Panc1 (cell line): ENCODE measurements at regions not wholly inside any gene's neighbourhood (a gene's known extent, or its start where the extent isn't known, plus 50 kb on each side); places are given as distances from the start of the nearest gene placed in this dataset.

Experiments used
- ATAC-seq: fragments of 200-7000 bp; cut with Tn5 transposase; 2 replicates; pipeline ENCODE4 v1.9.1; 2020; ENCODE audit warnings: mild to moderate bottlenecking, moderate library complexity
- BruUV-seq: library from RNA; stranded (reverse); fragments of 400-500 nt; replicated peaks from 2 replicates; lab custom pipeline; 2021; lab: Mats Ljungman, UMichigan
- CTCF ChIA-PET: fragments of 300-600 bp; sonication (Branson Sonifier 250); formaldehyde crosslinking; loops from one replicate; lab custom pipeline; 2022; ENCODE audit warnings: antibody characterized with exemption; lab: Charles Lee
- POLR2A ChIA-PET: fragments of 300-600 bp; sonication (Branson Sonifier 250); formaldehyde crosslinking; loops from one replicate; lab custom pipeline; 2022; ENCODE audit warnings: antibody characterized with exemption; lab: Charles Lee
- DNase-seq: peaks from one replicate; pipeline ENCODE4 v3.0.0-alpha.2; 2010; ENCODE audit warnings: low read depth, low spot score
- H3K27ac ChIP-seq: 2 replicates; pipeline ENCODE4 v1.5.1; 2011; ENCODE audit warnings: mild to moderate bottlenecking, low read length, inconsistent platforms
- H3K27me3 ChIP-seq: fragments of 200-500 bp; sonication (Bioruptor generic); 2 replicates; pipeline ENCODE4 v1.6.0; 2014; ENCODE audit warnings: low read length, inconsistent platforms; ENCODE audit not compliant: control insufficient read depth, insufficient read depth
- H3K36me3 ChIP-seq: fragments of 200-500 bp; sonication (Bioruptor generic); 2 replicates; pipeline ENCODE4 v1.5.1; 2014; ENCODE audit warnings: inconsistent platforms, mild to moderate bottlenecking, low read length, moderate library complexity; ENCODE audit not compliant: control insufficient read depth, insufficient read depth
- H3K4me1 ChIP-seq: 2 replicates; pipeline ENCODE4 v1.5.1; 2011; ENCODE audit warnings: inconsistent platforms, mild to moderate bottlenecking, low read length, moderate library complexity; ENCODE audit not compliant: control insufficient read depth, insufficient read depth
- H3K4me3 ChIP-seq, 2 experiments: 2 replicates each; pipeline ENCODE4 v1.5.1; 2011 to 2012; ENCODE audit warnings: low read depth in 2 of 2, low read length in 2 of 2, mild to moderate bottlenecking in 2 of 2, inconsistent platforms in 1 of 2, moderate library complexity in 1 of 2
- H3K9me3 ChIP-seq: fragments of 200-500 bp; sonication (Bioruptor generic); 2 replicates; pipeline ENCODE4 v1.5.1; 2014; ENCODE audit warnings: low read depth, mild to moderate bottlenecking, inconsistent platforms, low read length, moderate library complexity; ENCODE audit not compliant: control insufficient read depth, insufficient read depth
- POLR2AphosphoS5 ChIP-seq: IDR thresholded peaks from 2 replicates; pipeline ENCODE4 v1.6.1; 2012; ENCODE audit warnings: mild to moderate bottlenecking, low read depth, low read length, moderate library complexity
- SIN3A ChIP-seq: IDR thresholded peaks from 2 replicates; pipeline ENCODE4 v1.6.1; 2012; ENCODE audit warnings: low read depth, mild to moderate bottlenecking, low read length, moderate library complexity, borderline replicate concordance; ENCODE audit not compliant: insufficient read depth
- TCF7L2 ChIP-seq: IDR thresholded peaks from 2 replicates; pipeline ENCODE4 v1.6.1; 2011; ENCODE audit warnings: mild to moderate bottlenecking, low read depth, low read length, inconsistent platforms
- in situ Hi-C: cut with HindIII; loops from 2 replicates; pipeline ENCODE4 v1.10.0; 2016; ENCODE audit warnings: low sequenced_read_pairs, low pct_unique_long_range_greater_than_20kb
- intact Hi-C: fragments of 100-400 bp; cut with micrococcal nuclease; formaldehyde crosslinking; loops from one replicate; pipeline ENCODE4 v1.10.0; 2022; ENCODE audit not compliant: unreplicated experiment
- TF ChIP-seq, protein P1 (sequence below), 2 experiments: IDR thresholded peaks; 2 replicates each; pipeline ENCODE4 v1.6.1; 2011 to 2012; ENCODE audit warnings: low read depth in 2 of 2, control low read depth in 1 of 2, low read length in 1 of 2, mild to moderate bottlenecking in 1 of 2, moderate library complexity in 1 of 2; ENCODE audit not compliant: insufficient read depth in 1 of 2
- TF ChIP-seq, protein P2 (sequence below): fragments of 450-650 bp; IDR thresholded peaks from 2 replicates; pipeline ENCODE4 v1.5.1; 2017; ENCODE audit warnings: mild to moderate bottlenecking

DNA sequence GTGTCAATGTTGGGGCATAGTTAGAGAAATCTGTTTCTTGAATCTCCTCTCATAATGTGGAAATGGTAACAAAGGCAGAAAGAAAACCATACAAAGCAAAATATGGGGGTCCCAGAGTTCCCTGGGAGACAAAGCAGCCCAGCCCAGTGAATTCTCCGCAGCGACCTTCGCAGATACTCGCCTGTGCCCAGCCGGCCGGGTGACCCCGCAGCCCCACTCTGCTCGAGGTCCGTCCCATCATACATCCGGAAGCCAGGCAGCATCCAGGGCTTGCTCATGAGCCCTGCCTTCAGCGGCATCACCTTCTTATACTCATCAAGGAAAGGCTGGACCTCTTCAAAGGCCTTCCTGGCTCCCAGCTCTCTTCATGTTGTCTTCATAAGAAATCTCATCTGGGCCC, 774.8 kb upstream of the ID2 start:
- no peak for ATAC-seq
- in situ Hi-C loops, result no loop called here
- ChIA-PET POLR2A (no interaction called here), CTCF (no interaction called here)
- no peaks in the 10 kb centered on the region for H3K27me3 ChIP-seq
- intact Hi-C loops, result no loop called here
- no peaks in the 10 kb centered on the region for H3K36me3 ChIP-seq
- TF ChIP-seq, protein P1, sequence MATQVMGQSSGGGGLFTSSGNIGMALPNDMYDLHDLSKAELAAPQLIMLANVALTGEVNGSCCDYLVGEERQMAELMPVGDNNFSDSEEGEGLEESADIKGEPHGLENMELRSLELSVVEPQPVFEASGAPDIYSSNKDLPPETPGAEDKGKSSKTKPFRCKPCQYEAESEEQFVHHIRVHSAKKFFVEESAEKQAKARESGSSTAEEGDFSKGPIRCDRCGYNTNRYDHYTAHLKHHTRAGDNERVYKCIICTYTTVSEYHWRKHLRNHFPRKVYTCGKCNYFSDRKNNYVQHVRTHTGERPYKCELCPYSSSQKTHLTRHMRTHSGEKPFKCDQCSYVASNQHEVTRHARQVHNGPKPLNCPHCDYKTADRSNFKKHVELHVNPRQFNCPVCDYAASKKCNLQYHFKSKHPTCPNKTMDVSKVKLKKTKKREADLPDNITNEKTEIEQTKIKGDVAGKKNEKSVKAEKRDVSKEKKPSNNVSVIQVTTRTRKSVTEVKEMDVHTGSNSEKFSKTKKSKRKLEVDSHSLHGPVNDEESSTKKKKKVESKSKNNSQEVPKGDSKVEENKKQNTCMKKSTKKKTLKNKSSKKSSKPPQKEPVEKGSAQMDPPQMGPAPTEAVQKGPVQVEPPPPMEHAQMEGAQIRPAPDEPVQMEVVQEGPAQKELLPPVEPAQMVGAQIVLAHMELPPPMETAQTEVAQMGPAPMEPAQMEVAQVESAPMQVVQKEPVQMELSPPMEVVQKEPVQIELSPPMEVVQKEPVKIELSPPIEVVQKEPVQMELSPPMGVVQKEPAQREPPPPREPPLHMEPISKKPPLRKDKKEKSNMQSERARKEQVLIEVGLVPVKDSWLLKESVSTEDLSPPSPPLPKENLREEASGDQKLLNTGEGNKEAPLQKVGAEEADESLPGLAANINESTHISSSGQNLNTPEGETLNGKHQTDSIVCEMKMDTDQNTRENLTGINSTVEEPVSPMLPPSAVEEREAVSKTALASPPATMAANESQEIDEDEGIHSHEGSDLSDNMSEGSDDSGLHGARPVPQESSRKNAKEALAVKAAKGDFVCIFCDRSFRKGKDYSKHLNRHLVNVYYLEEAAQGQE (IDR thresholded peaks at IDR 0.05; ENCODE audit: insufficient read depth in 1 of 2, low read depth in 2 of 2, low read length in 1 of 2), result no peak
- TF ChIP-seq, protein P2, sequence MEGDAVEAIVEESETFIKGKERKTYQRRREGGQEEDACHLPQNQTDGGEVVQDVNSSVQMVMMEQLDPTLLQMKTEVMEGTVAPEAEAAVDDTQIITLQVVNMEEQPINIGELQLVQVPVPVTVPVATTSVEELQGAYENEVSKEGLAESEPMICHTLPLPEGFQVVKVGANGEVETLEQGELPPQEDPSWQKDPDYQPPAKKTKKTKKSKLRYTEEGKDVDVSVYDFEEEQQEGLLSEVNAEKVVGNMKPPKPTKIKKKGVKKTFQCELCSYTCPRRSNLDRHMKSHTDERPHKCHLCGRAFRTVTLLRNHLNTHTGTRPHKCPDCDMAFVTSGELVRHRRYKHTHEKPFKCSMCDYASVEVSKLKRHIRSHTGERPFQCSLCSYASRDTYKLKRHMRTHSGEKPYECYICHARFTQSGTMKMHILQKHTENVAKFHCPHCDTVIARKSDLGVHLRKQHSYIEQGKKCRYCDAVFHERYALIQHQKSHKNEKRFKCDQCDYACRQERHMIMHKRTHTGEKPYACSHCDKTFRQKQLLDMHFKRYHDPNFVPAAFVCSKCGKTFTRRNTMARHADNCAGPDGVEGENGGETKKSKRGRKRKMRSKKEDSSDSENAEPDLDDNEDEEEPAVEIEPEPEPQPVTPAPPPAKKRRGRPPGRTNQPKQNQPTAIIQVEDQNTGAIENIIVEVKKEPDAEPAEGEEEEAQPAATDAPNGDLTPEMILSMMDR, result no peak
- no peak for TF ChIP-seq TCF7L2
- no peak for TF ChIP-seq SIN3A
- TF ChIP-seq POLR2AphosphoS5, result no peak
- no peak overlapping the region for H3K4me3 ChIP-seq
- DNase-seq, result no peak
- H3K9me3 ChIP-seq, result no peaks in the 10 kb centered on the region
- H3K27ac ChIP-seq, result no peak overlapping the region
- no TSS peak for BruUV-seq
- H3K4me1 ChIP-seq, result no peaks in the 10 kb centered on the region

DNA sequence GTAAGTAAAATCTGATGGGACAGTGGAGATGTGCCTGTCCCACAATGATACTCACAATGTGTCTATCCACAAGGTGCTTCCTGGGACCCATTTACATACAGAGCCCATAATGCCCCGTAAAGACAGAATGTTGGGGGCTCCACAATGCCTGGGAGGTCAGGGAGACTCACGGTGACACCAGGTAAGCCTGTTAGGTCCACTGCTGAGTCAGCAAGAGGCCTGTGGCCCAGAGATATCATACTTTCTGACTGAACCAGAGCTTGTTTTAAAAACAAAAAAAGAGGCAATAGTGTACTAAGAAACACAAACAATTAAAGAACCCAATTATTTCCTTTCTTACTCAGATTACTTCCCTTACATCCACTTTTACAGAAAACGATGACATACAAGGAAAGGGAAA, 771.1 kb upstream of the ID2 start:
- Histone ChIP-seq H3K4me3 (no peak overlapping the region), H3K27ac (no peak overlapping the region), H3K9me3 (no peaks in the 10 kb centered on the region), H3K27me3 (no peaks in the 10 kb centered on the region), H3K4me1 (no peaks in the 10 kb centered on the region), H3K36me3 (no peaks in the 10 kb centered on the region)
- no peak for DNase-seq
- ChIA-PET POLR2A (no interaction called here), CTCF (no interaction called here)
- no peak for ATAC-seq
- BruUV-seq, result no TSS peak
- TF ChIP-seq, protein P1 (IDR thresholded peaks at IDR 0.05; ENCODE audit: insufficient read depth in 1 of 2, low read depth in 2 of 2, low read length in 1 of 2), result no peak
- TF ChIP-seq TCF7L2 (no peak), SIN3A (no peak)
- TF ChIP-seq, protein P2, result no peak
- intact Hi-C loops, result no loop called here
- in situ Hi-C loops, result no loop called here
